NCI-H1105 (cell line): ENCODE measurements at regions not wholly inside any gene's neighbourhood (a gene's known extent, or its start where the extent isn't known, plus 50 kb on each side); places are given as distances from the start of the nearest gene placed in this dataset.
"Not testable (repeated sequence)": the region's sequence is repeated elsewhere in the genome, so short reads cannot be mapped to it uniquely, and the experiment has no call there.

ENCODE experiments used
- DNase-seq: peaks from one replicate; lab custom pipeline; 2025; lab: John Stamatoyannopoulos, UW

- no peak for DNase-seq
These were observed 183.7 kb upstream of the COPS8 start for GRCh38 chr2:236901956-236902355.

GRCh38 chr2:236903978-236904377 is 181.7 kb upstream of the COPS8 start:
- no peak for DNase-seq

- no peak for DNase-seq
These were observed 181.1 kb upstream of the COPS8 start for GRCh38 chr2:236904389-236905263.

- DNase-seq = no peak
These were observed 179.7 kb upstream of the COPS8 start for GRCh38 chr2:236905976-236906375.

- DNase-seq = no peak
These were observed 177.1 kb upstream of the COPS8 start for GRCh38 chr2:236908439-236909192.

- DNase-seq = no peak
These were observed 176.5 kb upstream of the COPS8 start for GRCh38 chr2:236909193-236909504.

- no peak for DNase-seq
These were observed 175.9 kb upstream of the COPS8 start for GRCh38 chr2:236909802-236910201.

- no peak for DNase-seq
These were observed 174.8 kb upstream of the COPS8 start for GRCh38 chr2:236910781-236911495.

- DNase-seq = no peak
These were observed 173.2 kb upstream of the COPS8 start for GRCh38 chr2:236912326-236913120.

GRCh38 chr2:236915186-236915585 is 170.5 kb upstream of the COPS8 start:
- no peak for DNase-seq

GRCh38 chr2:236915726-236916125 is 170.0 kb upstream of the COPS8 start:
- no peak for DNase-seq

- no peak for DNase-seq
These were observed 169.5 kb upstream of the COPS8 start for GRCh38 chr2:236916181-236916580.

- no peak for DNase-seq
These were observed 169.0 kb upstream of the COPS8 start for GRCh38 chr2:236916651-236917050.

GRCh38 chr2:236917164-236917563 is 168.5 kb upstream of the COPS8 start:
- DNase-seq = no peak

GRCh38 chr2:236918545-236918944 is 167.1 kb upstream of the COPS8 start:
- no peak for DNase-seq

- no peak for DNase-seq
These were observed 166.5 kb upstream of the COPS8 start for GRCh38 chr2:236919209-236919608.

- not testable (repeated sequence) for DNase-seq
These were observed 165.8 kb upstream of the COPS8 start for GRCh38 chr2:236919801-236920379.

GRCh38 chr2:236922061-236922460 is 163.6 kb upstream of the COPS8 start:
- DNase-seq = no peak

- DNase-seq = no peak
These were observed 157.2 kb upstream of the COPS8 start for GRCh38 chr2:236928380-236929037.

GRCh38 chr2:236932831-236933361 is 152.8 kb upstream of the COPS8 start:
- DNase-seq = no peak

- DNase-seq = no peak
These were observed 151.5 kb upstream of the COPS8 start for GRCh38 chr2:236934166-236934565.
